GM21619 (cell line): ENCODE measurements at regions not wholly inside any gene's neighbourhood (a gene's known extent, or its start where the extent isn't known, plus 50 kb on each side); places are given as distances from the start of the nearest gene placed in this dataset.
"Not testable (repeated sequence)": the region's sequence is repeated elsewhere in the genome, so short reads cannot be mapped to it uniquely, and the experiment has no call there.

ENCODE experiments used
- ATAC-seq: cut with Tn5 transposase; IDR thresholded peaks from one replicate; pipeline ENCODE4 v1.9.1; 2021; ENCODE audit not compliant: unreplicated experiment

- ATAC-seq: no peak
Observed at GRCh38 chr6:22157233-22157632, 139.6 kb downstream of the PRL start.

- no peak for ATAC-seq
Observed at GRCh38 chr6:22164236-22164635, 132.6 kb downstream of the PRL start.

GRCh38 chr6:22171006-22171405 is 125.8 kb downstream of the PRL start:
- ATAC-seq: not testable (repeated sequence)

- ATAC-seq: not testable (repeated sequence)
Observed at GRCh38 chr6:22171885-22172284, 125.0 kb downstream of the PRL start.

GRCh38 chr6:22173311-22173710 is 123.5 kb downstream of the PRL start:
- ATAC-seq: no peak

- not testable (repeated sequence) for ATAC-seq
Observed at GRCh38 chr6:22180250-22180649, 116.6 kb downstream of the PRL start.

GRCh38 chr6:22184371-22184770 is 112.5 kb downstream of the PRL start:
- no peak for ATAC-seq

- ATAC-seq: no peak
Observed at GRCh38 chr6:22189946-22190345, 106.9 kb downstream of the PRL start.

GRCh38 chr6:22194188-22194921 is 102.5 kb downstream of the PRL start:
- no peak for ATAC-seq

- no peak for ATAC-seq
Observed at GRCh38 chr6:22199771-22200170, 97.1 kb downstream of the PRL start.

GRCh38 chr6:22204153-22204552 is 92.7 kb downstream of the PRL start:
- ATAC-seq: no peak

GRCh38 chr6:22205266-22205665 is 91.6 kb downstream of the PRL start:
- no peak for ATAC-seq

GRCh38 chr6:22206106-22206505 is 90.7 kb downstream of the PRL start:
- ATAC-seq: no peak

GRCh38 chr6:22208026-22208425 is 88.8 kb downstream of the PRL start:
- no peak for ATAC-seq

GRCh38 chr6:22214314-22214713 is 82.5 kb downstream of the PRL start:
- ATAC-seq: no peak

- ATAC-seq: not testable (repeated sequence)
Observed at GRCh38 chr6:22215474-22215873, 81.4 kb downstream of the PRL start.

- no peak for ATAC-seq
Observed at GRCh38 chr6:22218410-22218809, 78.4 kb downstream of the PRL start.

GRCh38 chr6:22219925-22220324 is 76.9 kb downstream of the PRL start:
- ATAC-seq: no peak

- ATAC-seq: no peak
Observed at GRCh38 chr6:22221211-22221610, 75.6 kb downstream of the PRL start.

- no peak for ATAC-seq
Observed at GRCh38 chr6:22221630-22222029, 75.2 kb downstream of the PRL start.

GRCh38 chr6:22222469-22222868 is 74.4 kb downstream of the PRL start:
- ATAC-seq: no peak

GRCh38 chr6:22227824-22228610 is 68.8 kb downstream of the PRL start:
- no peak for ATAC-seq
